NCI-H82 treated with DMSO at 0.1 percent for 48 hours (cell line): ENCODE measurements at regions not wholly inside any gene's neighbourhood (a gene's known extent, or its start where the extent isn't known, plus 50 kb on each side); places are given as distances from the start of the nearest gene placed in this dataset.

Experiments used
- DNase-seq: peaks from one replicate; lab custom pipeline; 2025; ENCODE audit not compliant: unreplicated experiment; lab: John Stamatoyannopoulos, UW

GRCh38 chr16:62969711-62970318 is 933.6 kb upstream of the CDH8 start:
- DNase-seq: no peak

GRCh38 chr16:62967611-62968010 is 931.4 kb upstream of the CDH8 start:
- DNase-seq: no peak

GRCh38 chr16:62967163-62967562 is 930.9 kb upstream of the CDH8 start:
- no peak for DNase-seq

GRCh38 chr16:62966626-62967025 is 930.4 kb upstream of the CDH8 start:
- DNase-seq: no peak

- DNase-seq: no peak
These were observed 929.6 kb upstream of the CDH8 start for GRCh38 chr16:62965831-62966230.

- no peak for DNase-seq
These were observed 927.6 kb upstream of the CDH8 start for GRCh38 chr16:62963846-62964245.

GRCh38 chr16:62955033-62955349 is 918.8 kb upstream of the CDH8 start:
- DNase-seq: no peak

GRCh38 chr16:62954144-62955032 is 918.1 kb upstream of the CDH8 start:
- no peak for DNase-seq

GRCh38 chr16:62950351-62950750 is 914.1 kb upstream of the CDH8 start:
- DNase-seq: no peak

- DNase-seq: no peak
These were observed 904.3 kb upstream of the CDH8 start for GRCh38 chr16:62940569-62940968.

GRCh38 chr16:62939687-62940086 is 903.4 kb upstream of the CDH8 start:
- no peak for DNase-seq

GRCh38 chr16:62933929-62934328 is 897.7 kb upstream of the CDH8 start:
- no peak for DNase-seq

GRCh38 chr16:62929593-62929992 is 893.4 kb upstream of the CDH8 start:
- DNase-seq: no peak

GRCh38 chr16:62927122-62927521 is 890.9 kb upstream of the CDH8 start:
- DNase-seq: no peak

- no peak for DNase-seq
These were observed 890.0 kb upstream of the CDH8 start for GRCh38 chr16:62926121-62926801.

GRCh38 chr16:62921904-62922303 is 885.7 kb upstream of the CDH8 start:
- DNase-seq: no peak

- no peak for DNase-seq
These were observed 877.7 kb upstream of the CDH8 start for GRCh38 chr16:62913924-62914323.

- no peak for DNase-seq
These were observed 877.1 kb upstream of the CDH8 start for GRCh38 chr16:62913333-62913732.

GRCh38 chr16:62909597-62909996 is 873.4 kb upstream of the CDH8 start:
- no peak for DNase-seq

GRCh38 chr16:62907562-62907961 is 871.3 kb upstream of the CDH8 start:
- no peak for DNase-seq

GRCh38 chr16:62903961-62904502 is 867.8 kb upstream of the CDH8 start:
- no peak for DNase-seq

GRCh38 chr16:62899737-62900136 is 863.5 kb upstream of the CDH8 start:
- no peak for DNase-seq
